HG02840 (cell line): ENCODE measurements at regions not wholly inside any gene's neighbourhood (a gene's known extent, or its start where the extent isn't known, plus 50 kb on each side); places are given as distances from the start of the nearest gene placed in this dataset.
"Not testable (repeated sequence)": the region's sequence is repeated elsewhere in the genome, so short reads cannot be mapped to it uniquely, and the experiment has no call there.

ENCODE experiments used
- ATAC-seq: cut with Tn5 transposase; IDR thresholded peaks from one replicate; pipeline ENCODE4 v1.9.1; 2021; ENCODE audit warnings: mild to moderate bottlenecking, moderate library complexity, moderate number of reproducible peaks; ENCODE audit not compliant: unreplicated experiment, low FRiP score

DNA sequence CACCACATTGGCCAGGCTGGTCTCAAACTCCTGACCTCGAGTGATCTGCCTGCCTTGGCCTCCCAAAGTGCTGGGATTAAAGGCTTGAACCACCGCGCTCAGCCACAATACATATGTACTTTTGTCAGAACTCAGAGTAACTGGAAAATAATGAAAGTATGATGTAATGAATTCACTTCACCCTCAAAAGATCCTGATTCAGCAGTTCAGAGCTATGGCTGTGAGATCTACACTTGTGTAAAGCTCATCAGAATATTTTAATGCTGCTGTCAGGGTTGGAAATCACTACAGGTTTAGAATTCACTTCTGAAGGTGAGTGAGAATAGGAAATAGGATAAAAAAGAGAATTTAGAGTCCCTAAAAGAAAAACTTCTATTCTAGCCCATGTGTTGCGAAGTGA lies 464.5 kb upstream of the NRSN1 start:
- no peak for ATAC-seq

DNA sequence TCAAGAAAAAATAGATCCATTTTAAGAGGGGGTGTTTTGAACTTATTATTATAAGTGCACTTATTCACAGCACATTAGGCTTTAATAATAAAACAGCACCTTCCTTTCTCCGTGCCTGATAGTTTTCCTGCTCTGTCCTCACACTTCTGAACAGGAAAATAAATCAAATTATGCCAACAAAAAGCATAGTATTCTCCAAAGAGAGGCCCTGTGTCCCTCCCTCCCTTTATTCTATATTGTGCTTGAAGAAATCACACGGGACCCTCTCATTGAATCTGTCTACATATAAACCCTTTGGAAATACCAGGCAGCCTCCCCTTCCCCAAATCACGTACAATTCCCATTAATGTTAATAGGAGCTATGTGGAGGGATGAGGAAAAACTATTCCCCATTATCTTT lies 462.9 kb upstream of the NRSN1 start:
- ATAC-seq: no peak

GRCh38 chr6:23663652-23664051 lies 462.4 kb upstream of the NRSN1 start:
- ATAC-seq: no peak

DNA sequence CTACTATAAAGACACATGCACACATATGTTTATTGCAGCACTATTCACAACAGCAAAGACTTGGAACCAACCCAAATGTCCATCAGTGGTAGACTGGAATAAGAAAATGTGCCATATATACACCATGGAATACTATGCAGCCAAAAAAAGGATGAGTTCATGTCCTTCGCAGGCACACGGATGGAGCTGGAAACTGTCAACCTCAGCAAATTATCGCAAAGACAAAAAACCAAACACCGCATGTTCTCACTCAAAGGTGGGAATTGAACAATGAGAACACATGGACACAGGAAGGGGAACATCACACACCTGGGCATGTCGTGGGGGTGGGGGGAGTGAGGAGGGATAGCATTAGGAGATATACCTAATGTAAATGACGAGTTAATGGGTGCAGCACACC lies 460.1 kb upstream of the NRSN1 start:
- ATAC-seq: not testable (repeated sequence)

DNA sequence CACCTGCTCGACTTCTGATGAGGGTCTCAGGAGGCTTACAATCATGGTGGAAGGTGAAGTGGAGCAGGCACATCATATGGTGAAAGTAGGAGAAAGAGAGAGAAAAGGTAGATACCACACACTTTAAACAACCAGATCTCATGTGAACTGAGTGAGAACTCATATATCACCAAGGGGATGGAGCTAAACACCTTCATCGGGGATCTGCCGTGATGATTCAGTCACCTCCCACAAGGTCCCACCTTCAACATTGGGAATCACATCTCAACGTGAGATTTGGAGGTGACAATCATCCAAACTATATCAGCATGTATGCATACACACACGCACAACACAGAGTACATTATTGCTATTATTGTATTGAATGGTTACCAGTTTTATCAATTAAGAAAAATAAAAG lies 453.3 kb upstream of the NRSN1 start:
- ATAC-seq: no peak

DNA sequence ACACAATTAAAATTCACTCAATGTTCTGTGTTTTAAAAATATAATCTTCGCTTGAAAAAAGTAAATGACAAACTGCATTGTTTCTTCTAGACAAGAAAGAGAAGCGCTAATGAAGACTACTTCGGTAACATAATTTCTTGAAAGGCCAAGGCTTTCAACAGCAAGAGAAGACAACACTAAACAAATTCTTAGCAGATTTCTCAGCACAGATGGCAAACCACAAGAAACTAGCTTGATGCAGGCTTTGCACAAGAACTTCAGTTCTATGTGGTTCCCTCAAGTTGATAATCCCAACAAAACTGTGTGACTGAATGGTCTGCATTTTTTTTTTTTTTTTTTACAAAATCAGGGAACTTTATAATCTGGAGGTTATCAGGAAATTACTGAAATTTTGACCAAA lies 447.4 kb upstream of the NRSN1 start:
- no peak for ATAC-seq

- ATAC-seq: no peak
Observed at GRCh38 chr6:23681743-23682142, 444.3 kb upstream of the NRSN1 start.

GRCh38 chr6:23688650-23689049 lies 437.4 kb upstream of the NRSN1 start:
- no peak for ATAC-seq

DNA sequence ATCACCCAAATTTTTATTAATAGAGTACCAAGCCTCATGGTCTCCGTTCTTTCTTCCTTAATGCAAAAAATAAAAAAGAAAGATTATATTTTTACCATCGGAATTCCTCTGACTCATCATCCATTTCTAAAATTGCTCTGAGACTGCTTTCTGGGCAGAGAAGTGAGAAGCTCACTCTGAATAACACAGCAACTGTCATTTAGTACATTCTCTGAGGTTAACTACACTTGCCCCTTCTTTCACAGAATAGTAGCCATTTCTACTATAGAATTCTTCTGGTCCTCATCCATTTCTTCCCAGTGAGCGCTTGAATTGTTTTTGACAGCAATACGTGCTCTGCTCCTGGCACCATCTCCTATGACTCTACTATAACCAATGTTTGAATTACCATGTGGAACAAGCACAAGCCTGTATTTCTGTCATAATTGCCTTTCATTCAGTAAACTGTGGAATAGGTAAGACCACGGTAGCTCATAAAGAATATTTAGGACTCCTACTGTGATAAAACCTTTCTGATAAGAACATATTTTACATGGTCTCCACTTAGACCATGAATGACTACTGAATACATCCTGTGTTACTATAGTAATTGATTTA lies 435.5 kb upstream of the NRSN1 start:
- ATAC-seq: no peak

DNA sequence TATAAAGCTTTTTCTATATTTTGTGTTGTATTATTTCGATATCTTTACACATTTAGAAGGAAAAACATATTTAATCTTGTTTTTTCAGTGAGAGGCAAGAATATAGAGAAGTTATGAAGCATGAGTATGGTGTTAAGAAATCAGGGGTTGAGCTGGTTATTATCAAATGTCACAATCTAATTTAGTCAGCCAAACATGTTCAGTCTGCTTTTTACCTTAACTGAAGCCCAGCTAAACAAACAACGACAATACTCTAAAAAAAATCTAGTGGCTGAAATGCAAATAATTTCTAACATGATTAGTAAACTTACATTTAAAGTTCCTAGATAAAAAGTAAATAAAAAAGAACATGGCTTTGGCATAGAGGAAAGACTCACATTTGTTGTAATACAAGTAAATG lies 433.8 kb upstream of the NRSN1 start:
- ATAC-seq: no peak

DNA sequence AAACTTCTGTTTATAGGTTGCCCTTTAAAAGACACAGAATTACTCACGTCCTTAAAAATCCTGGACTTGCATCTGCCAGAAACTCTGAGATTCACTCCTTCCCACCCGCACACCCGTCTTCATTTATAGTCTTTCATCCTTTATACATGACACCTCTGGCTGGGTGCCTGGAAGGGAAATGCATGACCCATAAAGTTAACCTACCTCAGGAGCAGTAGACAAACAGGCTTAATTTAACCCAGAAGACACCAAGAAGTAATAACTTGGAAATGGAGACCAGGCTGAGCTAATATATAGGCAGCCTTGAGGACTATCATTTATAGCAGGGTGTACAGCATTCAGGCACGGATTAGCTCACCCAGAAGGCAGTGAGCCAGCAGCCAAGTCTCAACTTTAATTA lies 429.0 kb upstream of the NRSN1 start:
- no peak for ATAC-seq

DNA sequence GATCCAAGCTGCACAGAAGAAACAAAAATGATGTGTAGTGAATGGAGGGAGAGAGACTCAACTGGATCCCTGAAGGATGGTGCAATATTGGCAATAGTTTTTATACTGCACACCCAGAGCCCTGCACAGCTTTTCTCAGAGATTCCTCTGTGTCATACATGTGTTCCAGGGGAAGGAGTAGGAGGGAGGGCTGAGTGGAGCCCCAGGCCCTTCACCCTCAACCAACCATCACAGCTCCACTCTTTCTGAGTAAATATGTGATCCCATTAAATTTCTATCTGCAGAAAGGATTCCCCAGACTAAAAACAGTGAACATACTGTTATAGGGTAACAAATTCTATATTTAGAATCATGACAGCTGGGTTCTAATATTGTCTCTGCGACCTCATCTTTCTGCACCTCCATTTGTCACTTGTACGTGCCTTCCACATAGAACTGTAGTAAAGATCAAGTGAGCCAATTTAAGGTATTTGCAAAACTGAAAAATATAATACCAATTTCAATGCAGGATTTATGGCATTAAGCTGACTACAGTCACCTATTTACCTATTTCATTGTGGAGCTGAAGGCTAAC lies 421.4 kb upstream of the NRSN1 start:
- ATAC-seq: no peak

- ATAC-seq: no peak
Observed at GRCh38 chr6:23705697-23706096, 420.3 kb upstream of the NRSN1 start.

- ATAC-seq: no peak
Observed at GRCh38 chr6:23712756-23713155, 413.3 kb upstream of the NRSN1 start.

- ATAC-seq: no peak
Observed at GRCh38 chr6:23713211-23713610, 412.8 kb upstream of the NRSN1 start.

GRCh38 chr6:23728707-23729106 lies 397.3 kb upstream of the NRSN1 start:
- no peak for ATAC-seq

GRCh38 chr6:23731609-23732008 lies 394.4 kb upstream of the NRSN1 start:
- no peak for ATAC-seq

DNA sequence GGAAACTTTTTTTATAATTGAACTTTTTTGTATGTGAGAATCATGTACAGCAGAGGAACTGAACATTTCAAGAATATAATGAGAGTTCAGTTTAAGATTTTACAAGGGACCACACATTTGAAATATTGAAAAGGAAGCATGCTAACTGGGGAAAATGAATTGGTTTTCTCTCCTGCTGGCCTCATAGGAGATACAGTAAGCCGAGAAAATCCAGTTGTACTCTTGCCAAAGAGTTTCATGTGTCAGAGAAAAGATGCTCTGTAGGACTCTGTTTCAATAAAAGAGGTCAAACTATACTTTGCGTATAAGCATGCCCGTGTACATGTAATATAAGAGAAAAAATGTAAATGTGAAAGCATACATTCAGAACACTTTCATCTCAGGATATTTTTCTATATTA lies 393.5 kb upstream of the NRSN1 start:
- no peak for ATAC-seq

DNA sequence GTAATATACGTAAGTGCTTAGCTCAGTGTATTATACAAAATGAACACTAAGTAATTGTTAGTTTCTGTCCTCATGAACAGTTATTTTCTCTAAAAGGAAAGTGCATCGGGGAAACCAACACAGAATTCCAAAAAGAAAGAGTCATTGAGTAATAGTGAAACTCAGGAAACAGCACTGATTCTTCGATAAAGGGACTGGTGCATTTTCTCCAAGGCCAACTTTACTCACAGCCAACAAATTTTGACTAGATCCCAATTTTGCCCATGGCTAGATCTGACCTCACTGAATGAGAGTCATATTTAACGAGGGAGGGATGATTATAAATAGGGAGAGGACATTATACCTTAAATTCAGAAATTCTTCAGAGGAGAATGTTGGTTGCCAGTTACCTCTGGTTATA lies 390.9 kb upstream of the NRSN1 start:
- ATAC-seq: no peak

DNA sequence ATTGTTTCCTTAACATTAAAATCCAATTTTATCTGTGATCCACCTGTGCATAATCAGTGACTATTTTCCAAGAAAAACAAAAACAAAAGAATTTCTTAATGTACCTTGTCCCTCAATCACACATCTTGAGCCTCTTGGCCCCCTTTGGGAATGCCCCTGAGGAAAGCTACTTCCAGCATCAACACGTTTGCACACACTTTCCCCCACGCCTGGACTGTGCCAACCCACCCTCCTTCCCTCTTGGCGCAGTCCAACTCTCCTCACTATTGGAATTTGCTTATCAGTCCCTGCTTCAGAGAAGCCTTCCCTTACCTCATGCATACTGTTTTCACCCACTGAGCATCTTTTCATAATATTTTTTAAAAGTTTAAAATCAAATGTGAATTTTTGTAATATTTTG lies 389.4 kb upstream of the NRSN1 start:
- no peak for ATAC-seq

DNA sequence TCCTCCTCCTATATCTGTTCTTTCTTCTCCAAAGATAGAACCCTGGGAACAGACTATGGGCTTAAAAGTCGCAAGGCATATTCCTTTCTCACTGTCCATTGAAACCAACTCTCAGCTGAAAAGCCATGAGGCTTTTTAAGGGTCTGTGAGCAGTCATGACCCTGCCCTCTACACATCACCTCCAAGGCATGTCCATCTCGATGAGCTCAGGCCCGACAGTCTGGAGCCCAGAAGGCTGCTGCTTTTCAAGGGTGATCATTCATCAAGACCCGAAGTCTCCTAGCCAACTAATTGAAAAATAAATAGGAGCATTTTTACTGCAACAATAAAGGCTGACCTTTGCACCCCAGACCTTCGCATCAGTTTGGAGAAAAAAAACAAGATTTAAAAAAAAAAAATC lies 378.8 kb upstream of the NRSN1 start:
- no peak for ATAC-seq

GRCh38 chr6:23752414-23752813 lies 373.6 kb upstream of the NRSN1 start:
- no peak for ATAC-seq

- ATAC-seq: no peak
Observed at GRCh38 chr6:23754197-23754596, 371.8 kb upstream of the NRSN1 start.
